Pancreas (tissue), 10 donors: ENCODE measurements at regions not wholly inside any gene's neighbourhood (a gene's known extent, or its start where the extent isn't known, plus 50 kb on each side); places are given as distances from the start of the nearest gene placed in this dataset.

Experiments used
- ATAC-seq, 4 donors: fragments of 200-7000 bp; cut with Tn5 transposase; one replicate each; pipeline versions ENCODE4 v1.8.0 to v1.9.1; 2020; ENCODE audit warnings: mild to moderate bottlenecking in 4 of 4, moderate library complexity in 4 of 4
- DNase-seq, 6 donors: peaks; one replicate each; pipeline ENCODE4 v3.0.0-alpha.2; 2020
- FAIRE-seq: peaks from 2 replicates; lab custom pipeline; 2012; peaks lifted over from hg19 to GRCh38; lab: Jason Lieb, UNC
- H3K27ac ChIP-seq, 4 donors: fragments of 200-600 bp; sonication (generic); 1 replicate in 3 of 4; 2 replicates in 1 of 4; pipeline versions ENCODE4 v1.5.0 to v1.8.0; 2020
- H3K27me3 ChIP-seq, 4 donors: fragments of 200-600 bp; one replicate each; pipeline ENCODE4 v1.8.0; 2021
- H3K36me3 ChIP-seq, 3 donors: fragments of 200-600 bp; sonication (generic) in 1 of 3; one replicate each; pipeline versions ENCODE4 v1.5.0 to v1.8.0; 2020 to 2021
- H3K4me1 ChIP-seq, 3 donors: fragments of 200-600 bp; one replicate each; pipeline ENCODE4 v1.8.0; 2021
- H3K4me3 ChIP-seq, 4 donors: fragments of 200-600 bp; sonication (generic) in 2 of 4; one replicate each; pipeline versions ENCODE4 v1.5.0 to v1.8.0; 2020 to 2021
- H3K9me3 ChIP-seq, 4 donors: fragments of 200-600 bp; one replicate each; pipeline ENCODE4 v1.8.0; 2021
- CTCF ChIP-seq, 4 donors: fragments of 200-600 bp; sonication (generic) in 3 of 4; IDR thresholded peaks; one replicate each; pipeline versions ENCODE4 v1.5.0 to v1.8.0; 2021; ENCODE audit warnings: antibody characterized with exemption in 4 of 4
- WGBS, 2 donors: extraction: QIAGEN DNeasy Blood & Tissue Kit; methylation state at CpG; one replicate each; pipeline ENCODE4 v1.1.7; 2013; 5-methylcytosine and 5-hydroxymethylcytosine counted together
- intact Hi-C, 3 donors: fragments of 100-400 bp; cut with DNase I; formaldehyde crosslinking; loops; one replicate each; pipeline versions ENCODE4 v1.11.1 to v1.14.2; 2022
- donor health status: healthy with polysubstance abuse.
- donor health status: DM: no; HTN: no; CAD: no; lungs with moderate emphysema.
- donor health status: DM: no; HTN: no; CAD: no.
- donor health status: control.
- donor health status: control.
- donor health status: Bipolar disorder and iron deficiency.
- donor health status: DM: yes; HTN: yes; CAD: no.
- donor health status: DM: no; HTN: no; CAD: no.
- donor health status: DM: no; HTN: no; CAD: no.
- donor health status: DM: yes; HTN: yes; CAD: no.

- H3K9me3 ChIP-seq = no peaks in the 10 kb centered on the region
- H3K4me3 ChIP-seq = no peak overlapping the region
- H3K36me3 ChIP-seq = no peaks in the 10 kb centered on the region
- FAIRE-seq = no peak
- intact Hi-C loops = no loop called here
- no peaks in the 10 kb centered on the region for H3K4me1 ChIP-seq
- no peak overlapping the region for H3K27ac ChIP-seq
- no peak for ATAC-seq
- no peak for TF ChIP-seq CTCF (IDR thresholded peaks at IDR 0.05)
- WGBS, 2 donors = 89% methylated on average over 41 of the region's 41 CpGs
- peak in 1 of 6 donors; percentile 43 for DNase-seq
- H3K27me3 ChIP-seq = no peaks in the 10 kb centered on the region
Observed at GRCh38 chr10:132487241-132488135, 50.1 kb upstream of the INPP5A start.
